Neuronal stem cell (in vitro differentiated cells): ENCODE measurements at regions not wholly inside any gene's neighbourhood (a gene's known extent, or its start where the extent isn't known, plus 50 kb on each side); places are given as distances from the start of the nearest gene placed in this dataset.

Experiments
- DNase-seq: peaks from one replicate; pipeline ENCODE4 v3.0.0-alpha.2; 2013; ENCODE audit warnings: low spot score
- H2AFZ ChIP-seq: one replicate; pipeline ENCODE4 v1.6.1; 2013; ENCODE audit warnings: mild to moderate bottlenecking, low read length, inconsistent platforms
- H2AK5ac ChIP-seq: 2 replicates; pipeline ENCODE4 v1.6.1; 2013; ENCODE audit warnings: low read depth, mild to moderate bottlenecking, inconsistent platforms, low read length, moderate library complexity, mixed read lengths
- H2BK120ac ChIP-seq: 2 replicates; pipeline ENCODE4 v1.6.1; 2013; ENCODE audit warnings: low read depth, mild to moderate bottlenecking, inconsistent platforms, low read length, moderate library complexity, mixed read lengths
- H2BK12ac ChIP-seq: one replicate; pipeline ENCODE4 v1.6.1; 2013; ENCODE audit warnings: low read length, inconsistent platforms
- H2BK15ac ChIP-seq: 2 replicates; pipeline ENCODE4 v1.6.1; 2013; ENCODE audit warnings: mild to moderate bottlenecking, low read length, inconsistent platforms, mixed read lengths
- H2BK5ac ChIP-seq: one replicate; pipeline ENCODE4 v1.6.1; 2013; ENCODE audit warnings: inconsistent platforms, mild to moderate bottlenecking, low read length, moderate library complexity
- H3K14ac ChIP-seq: one replicate; pipeline ENCODE4 v1.6.1; 2013; ENCODE audit warnings: low read length, inconsistent platforms
- H3K18ac ChIP-seq: 2 replicates; pipeline ENCODE4 v1.6.1; 2013; ENCODE audit warnings: low read length, inconsistent platforms
- H3K23ac ChIP-seq: 2 replicates; pipeline ENCODE4 v1.6.1; 2013; ENCODE audit warnings: low read depth, mild to moderate bottlenecking, mixed read lengths, low read length, inconsistent platforms; ENCODE audit not compliant: poor library complexity
- H3K27ac ChIP-seq: replicated peaks from 3 replicates; pipeline ENCODE4 v1.5.1; 2013; ENCODE audit warnings: low read length, inconsistent platforms
- H3K27me3 ChIP-seq, 3 experiments: 2 replicates each; pipeline ENCODE4 v1.6.1; 2013; ENCODE audit warnings: low read length in 3 of 3, mild to moderate bottlenecking in 2 of 3, inconsistent platforms in 1 of 3, low read depth in 1 of 3, mixed read lengths in 1 of 3, moderate library complexity in 1 of 3; ENCODE audit not compliant: control insufficient read depth in 3 of 3, insufficient read depth in 3 of 3
- H3K36me3 ChIP-seq, 2 donors: replicated peaks in 1 of 2; 2 replicates each; pipeline ENCODE4 v1.6.1; 2013; ENCODE audit warnings: low read length in 2 of 2; ENCODE audit not compliant: control insufficient read depth in 2 of 2, insufficient read depth in 2 of 2
- H3K4ac ChIP-seq: 2 replicates; pipeline ENCODE4 v1.6.1; 2013; ENCODE audit warnings: inconsistent platforms, mild to moderate bottlenecking, low read length, moderate library complexity
- H3K4me1 ChIP-seq, 2 donors: 1 replicate in 1 of 2; 2 replicates in 1 of 2; pipeline ENCODE4 v1.6.1; 2013; ENCODE audit warnings: low read length in 2 of 2, low read depth in 1 of 2; ENCODE audit not compliant: control insufficient read depth in 2 of 2, insufficient read depth in 1 of 2
- H3K4me2 ChIP-seq: one replicate; pipeline ENCODE4 v1.6.1; 2013; ENCODE audit warnings: mild to moderate bottlenecking, low read length, inconsistent platforms; ENCODE audit not compliant: insufficient read depth, poor library complexity, severe bottlenecking
- H3K4me3 ChIP-seq, 2 donors: 2 replicates each; pipeline ENCODE4 v1.5.1; 2013; ENCODE audit warnings: low read length in 2 of 2, mild to moderate bottlenecking in 2 of 2, inconsistent platforms in 1 of 2, moderate library complexity in 1 of 2
- H3K79me1 ChIP-seq: one replicate; pipeline ENCODE4 v1.6.1; 2013; ENCODE audit warnings: low read depth, mild to moderate bottlenecking, inconsistent platforms, low read length, moderate library complexity
- H3K9ac ChIP-seq: one replicate; pipeline ENCODE4 v1.6.1; 2013; ENCODE audit warnings: mild to moderate bottlenecking, low read depth, low read length, inconsistent platforms; ENCODE audit not compliant: poor library complexity
- H3K9me3 ChIP-seq, 2 donors: replicated peaks in 1 of 2; 2 replicates each; pipeline versions ENCODE3 to v1.6.1; 2013; ENCODE audit warnings: low read length in 2 of 2, mild to moderate bottlenecking in 2 of 2, inconsistent platforms in 1 of 2, low read depth in 1 of 2, mixed read lengths in 1 of 2, moderate library complexity in 1 of 2; ENCODE audit not compliant: control insufficient read depth in 2 of 2, insufficient read depth in 1 of 2
- H4K8ac ChIP-seq: one replicate; pipeline ENCODE4 v1.6.1; 2013; ENCODE audit warnings: low read depth, mild to moderate bottlenecking, inconsistent platforms, low read length, moderate library complexity
- H4K91ac ChIP-seq: one replicate; pipeline ENCODE4 v1.6.1; 2013; ENCODE audit warnings: low read length, low read depth, mild to moderate bottlenecking, inconsistent platforms; ENCODE audit not compliant: poor library complexity
- WGBS, 2 donors: extraction: QIAGEN DNeasy Blood & Tissue Kit; methylation state at CpG; one replicate each; pipeline ENCODE4 v1.1.7; 2013; ENCODE audit warnings: missing lambda C conversion rate in 2 of 2, mixed read lengths in 1 of 2; ENCODE audit not compliant: insufficient read length in 2 of 2, insufficient replicate concordance in 1 of 2; ENCODE audit errors: extremely low coverage in 2 of 2; 5-methylcytosine and 5-hydroxymethylcytosine counted together

GRCh38 chr7:88458946-88459345 is 152.3 kb upstream of the STEAP4 start:
- H2AFZ ChIP-seq: no peak overlapping the region
- H3K27me3 ChIP-seq: no peaks in the 10 kb centered on the region

GRCh38 chr7:88458279-88458678 is 151.6 kb upstream of the STEAP4 start:
- Histone ChIP-seq H2BK15ac (no peak overlapping the region), H2BK5ac (no peak overlapping the region), H3K14ac (no peak overlapping the region), H3K9ac (no peak overlapping the region), H3K27me3 (no peaks in the 10 kb centered on the region), H3K9me3 (no peaks in the 10 kb centered on the region), H2BK12ac (no peak overlapping the region), H3K4me1 (no peaks in the 10 kb centered on the region), H3K79me1 (no peaks in the 10 kb centered on the region), H3K27ac (no peak overlapping the region), H4K8ac (no peak overlapping the region), H4K91ac (no peak overlapping the region), H3K4ac (no peak overlapping the region), H2BK120ac (no peak overlapping the region), H3K23ac (no peak overlapping the region), H2AFZ (no peak overlapping the region), H3K18ac (no peak overlapping the region), H2AK5ac (no peak overlapping the region), H3K4me2 (no peak overlapping the region), H3K4me3 (no peak overlapping the region), H3K36me3 (no peaks in the 10 kb centered on the region)
- no peak for DNase-seq

More at GRCh38 chr7:88458946-88459345, 152.3 kb upstream of the STEAP4 start:
- H3K18ac ChIP-seq: no peak overlapping the region
- H3K4me1 ChIP-seq: no peaks in the 10 kb centered on the region
- no peak overlapping the region for H3K4me2 ChIP-seq
- H3K9me3 ChIP-seq: no peaks in the 10 kb centered on the region
- H2BK12ac ChIP-seq: no peak overlapping the region
- no peak overlapping the region for H2BK15ac ChIP-seq
- no peak for DNase-seq
- H4K91ac ChIP-seq: no peak overlapping the region
- no peak overlapping the region for H2BK120ac ChIP-seq
- no peak overlapping the region for H3K9ac ChIP-seq
- H3K36me3 ChIP-seq: no peaks in the 10 kb centered on the region
- no peak overlapping the region for H3K27ac ChIP-seq
- no peaks in the 10 kb centered on the region for H3K79me1 ChIP-seq
- no peak overlapping the region for H3K4me3 ChIP-seq
- no peak overlapping the region for H3K23ac ChIP-seq
- H4K8ac ChIP-seq: no peak overlapping the region
- no peak overlapping the region for H3K14ac ChIP-seq
- no peak overlapping the region for H2BK5ac ChIP-seq
- H2AK5ac ChIP-seq: no peak overlapping the region
- H3K4ac ChIP-seq: no peak overlapping the region

- H2AFZ ChIP-seq: no peak overlapping the region
- H3K27me3 ChIP-seq: no peaks in the 10 kb centered on the region
- H3K79me1 ChIP-seq: no peaks in the 10 kb centered on the region
- no peak overlapping the region for H2AK5ac ChIP-seq
- no peaks in the 10 kb centered on the region for H3K9me3 ChIP-seq
- no peak overlapping the region for H3K23ac ChIP-seq
- no peak for DNase-seq
- H2BK5ac ChIP-seq: no peak overlapping the region
- no peak overlapping the region for H2BK120ac ChIP-seq
- H4K91ac ChIP-seq: no peak overlapping the region
- H4K8ac ChIP-seq: no peak overlapping the region
- H3K4ac ChIP-seq: no peak overlapping the region
- no peak overlapping the region for H3K14ac ChIP-seq
- H3K4me2 ChIP-seq: no peak overlapping the region
- no peak overlapping the region for H2BK12ac ChIP-seq
- H3K4me3 ChIP-seq: no peak overlapping the region
- H3K27ac ChIP-seq: no peak overlapping the region
- H3K4me1 ChIP-seq: no peaks in the 10 kb centered on the region
- no peak overlapping the region for H3K9ac ChIP-seq
- H2BK15ac ChIP-seq: no peak overlapping the region
- no peaks in the 10 kb centered on the region for H3K36me3 ChIP-seq
- no CpG with 5 or more reads among the region's 1 CpG for whole genome bisulfite sequencing, 2 donors
- no peak overlapping the region for H3K18ac ChIP-seq
Measured at GRCh38 chr7:88457320-88457719, 150.6 kb upstream of the STEAP4 start.

- no peaks in the 10 kb centered on the region for H3K9me3 ChIP-seq
- H3K4ac ChIP-seq: no peak overlapping the region
- no peak overlapping the region for H3K23ac ChIP-seq
- H3K14ac ChIP-seq: no peak overlapping the region
- no peaks in the 10 kb centered on the region for H3K27me3 ChIP-seq
- no peak overlapping the region for H2BK12ac ChIP-seq
- no peak overlapping the region for H3K27ac ChIP-seq
- no peak overlapping the region for H2BK15ac ChIP-seq
- no peak overlapping the region for H4K91ac ChIP-seq
- no peaks in the 10 kb centered on the region for H3K79me1 ChIP-seq
- H2AFZ ChIP-seq: no peak overlapping the region
- WGBS, 2 donors: no CpG with 5 or more reads among the region's 1 CpG
- no peaks in the 10 kb centered on the region for H3K4me1 ChIP-seq
- H2AK5ac ChIP-seq: no peak overlapping the region
- H4K8ac ChIP-seq: no peak overlapping the region
- H2BK5ac ChIP-seq: no peak overlapping the region
- H2BK120ac ChIP-seq: no peak overlapping the region
- H3K4me3 ChIP-seq: no peak overlapping the region
- no peak for DNase-seq
- no peaks in the 10 kb centered on the region for H3K36me3 ChIP-seq
- H3K9ac ChIP-seq: no peak overlapping the region
- H3K4me2 ChIP-seq: no peak overlapping the region
- no peak overlapping the region for H3K18ac ChIP-seq
Measured at GRCh38 chr7:88456490-88456889, 149.8 kb upstream of the STEAP4 start.
